Liver (tissue), 8 donors: ENCODE measurements at regions not wholly inside any gene's neighbourhood (a gene's known extent, or its start where the extent isn't known, plus 50 kb on each side); places are given as distances from the start of the nearest gene placed in this dataset.

Source experiments
- DNase-seq: peaks from one replicate; pipeline ENCODE4 v3.0.0-alpha.2; 2017; ENCODE audit warnings: low spot score
- H3K27ac ChIP-seq, 2 donors: one replicate each; pipeline ENCODE4 v1.7.0; 2013; ENCODE audit warnings: inconsistent platforms in 2 of 2, low read length in 2 of 2, control low read depth in 1 of 2, low read depth in 1 of 2, mild to moderate bottlenecking in 1 of 2
- H3K27me3 ChIP-seq, 4 donors: one replicate each; pipeline versions ENCODE4 v1.6.1 to v1.7.0; 2013; ENCODE audit warnings: low read length in 3 of 4, inconsistent platforms in 1 of 4, mild to moderate bottlenecking in 1 of 4, moderate library complexity in 1 of 4; ENCODE audit not compliant: control insufficient read depth in 4 of 4, insufficient read depth in 4 of 4
- H3K36me3 ChIP-seq, 4 donors: one replicate each; pipeline versions ENCODE4 v1.6.1 to v1.7.0; 2013; ENCODE audit warnings: low read length in 3 of 4, mild to moderate bottlenecking in 3 of 4, low read depth in 1 of 4, moderate library complexity in 1 of 4; ENCODE audit not compliant: control insufficient read depth in 4 of 4, insufficient read depth in 3 of 4
- H3K4me1 ChIP-seq, 4 donors: one replicate each; pipeline versions ENCODE4 v1.6.1 to v1.7.0; 2013; ENCODE audit warnings: low read length in 3 of 4, mild to moderate bottlenecking in 3 of 4, moderate library complexity in 1 of 4; ENCODE audit not compliant: control insufficient read depth in 4 of 4, insufficient read depth in 4 of 4
- H3K4me3 ChIP-seq, 3 donors: one replicate each; pipeline versions ENCODE4 v1.6.1 to v1.7.0; 2013; ENCODE audit warnings: low read length in 3 of 3, control low read depth in 1 of 3, low read depth in 1 of 3, mild to moderate bottlenecking in 1 of 3
- H3K9ac ChIP-seq, 2 donors: one replicate each; pipeline ENCODE4 v1.7.0; 2013; ENCODE audit warnings: low read length in 2 of 2, mild to moderate bottlenecking in 2 of 2, moderate library complexity in 2 of 2, control low read depth in 1 of 2, low read depth in 1 of 2
- H3K9me3 ChIP-seq, 4 donors: one replicate each; pipeline versions ENCODE4 v1.6.1 to v1.7.0; 2013; ENCODE audit warnings: low read length in 3 of 4; ENCODE audit not compliant: control insufficient read depth in 4 of 4
- CTCF ChIP-seq: fragments of 150-350 bp; IDR thresholded peaks from 2 replicates; pipeline ENCODE4 v1.5.1; 2017; ENCODE audit warnings: improper control_type of control experiment, low read depth, low read length; ENCODE audit not compliant: missing input control
- GABPA ChIP-seq, 2 donors: IDR thresholded peaks in 1 of 2; conservative IDR thresholded peaks in 1 of 2; 2 replicates each; pipeline ENCODE4 v1.6.1; 2016; ENCODE audit warnings: antibody characterized with exemption in 2 of 2, mild to moderate bottlenecking in 1 of 2, moderate library complexity in 1 of 2
- HNF4A ChIP-seq, 2 donors: conservative IDR thresholded peaks; 2 replicates each; pipeline ENCODE4 v1.6.1; 2016; ENCODE audit warnings: antibody characterized with exemption in 2 of 2, mild to moderate bottlenecking in 2 of 2
- HNF4G ChIP-seq: IDR thresholded peaks from 2 replicates; pipeline ENCODE4 v1.6.1; 2016; ENCODE audit warnings: antibody characterized with exemption
- RAD21 ChIP-seq, 2 donors: IDR thresholded peaks; 2 replicates each; pipeline ENCODE4 v1.6.1; 2016; ENCODE audit warnings: antibody characterized with exemption in 2 of 2, mild to moderate bottlenecking in 2 of 2
- RXRA ChIP-seq, 2 donors: IDR thresholded peaks; 2 replicates each; pipeline ENCODE4 v1.6.1; 2017 to 2018; ENCODE audit warnings: antibody characterized with exemption in 2 of 2, mild to moderate bottlenecking in 1 of 2
- SP1 ChIP-seq: IDR thresholded peaks from 2 replicates; pipeline ENCODE4 v1.6.1; 2018; ENCODE audit warnings: antibody characterized with exemption, mild to moderate bottlenecking
- TAF1 ChIP-seq: conservative IDR thresholded peaks from 2 replicates; pipeline ENCODE4 v1.6.1; 2016; ENCODE audit warnings: antibody characterized with exemption, mild to moderate bottlenecking
- YY1 ChIP-seq: IDR thresholded peaks from 2 replicates; pipeline ENCODE4 v1.6.1; 2016; ENCODE audit warnings: antibody characterized with exemption, mild to moderate bottlenecking
- ZBTB33 ChIP-seq: IDR thresholded peaks from 2 replicates; pipeline ENCODE4 v1.6.1; 2016; ENCODE audit warnings: antibody characterized with exemption
- WGBS: extraction: QIAGEN DNeasy Blood & Tissue Kit; methylation state at CpG from one replicate; pipeline ENCODE4 v1.1.7; 2013; 5-methylcytosine and 5-hydroxymethylcytosine counted together
- TF ChIP-seq, protein P1 (sequence below): IDR thresholded peaks from 2 replicates; pipeline ENCODE4 v1.6.1; 2016; ENCODE audit warnings: antibody characterized with exemption, mild to moderate bottlenecking
- donor health status: healthy.
- donor health status: healthy.
- donor health status: healthy.
- donor health status: healthy.
- donor health status: healthy.

GRCh38 chr5:25881318-25882036 lies 1156.9 kb downstream of the CDH9 start (continued):
- TF ChIP-seq, protein P1, sequence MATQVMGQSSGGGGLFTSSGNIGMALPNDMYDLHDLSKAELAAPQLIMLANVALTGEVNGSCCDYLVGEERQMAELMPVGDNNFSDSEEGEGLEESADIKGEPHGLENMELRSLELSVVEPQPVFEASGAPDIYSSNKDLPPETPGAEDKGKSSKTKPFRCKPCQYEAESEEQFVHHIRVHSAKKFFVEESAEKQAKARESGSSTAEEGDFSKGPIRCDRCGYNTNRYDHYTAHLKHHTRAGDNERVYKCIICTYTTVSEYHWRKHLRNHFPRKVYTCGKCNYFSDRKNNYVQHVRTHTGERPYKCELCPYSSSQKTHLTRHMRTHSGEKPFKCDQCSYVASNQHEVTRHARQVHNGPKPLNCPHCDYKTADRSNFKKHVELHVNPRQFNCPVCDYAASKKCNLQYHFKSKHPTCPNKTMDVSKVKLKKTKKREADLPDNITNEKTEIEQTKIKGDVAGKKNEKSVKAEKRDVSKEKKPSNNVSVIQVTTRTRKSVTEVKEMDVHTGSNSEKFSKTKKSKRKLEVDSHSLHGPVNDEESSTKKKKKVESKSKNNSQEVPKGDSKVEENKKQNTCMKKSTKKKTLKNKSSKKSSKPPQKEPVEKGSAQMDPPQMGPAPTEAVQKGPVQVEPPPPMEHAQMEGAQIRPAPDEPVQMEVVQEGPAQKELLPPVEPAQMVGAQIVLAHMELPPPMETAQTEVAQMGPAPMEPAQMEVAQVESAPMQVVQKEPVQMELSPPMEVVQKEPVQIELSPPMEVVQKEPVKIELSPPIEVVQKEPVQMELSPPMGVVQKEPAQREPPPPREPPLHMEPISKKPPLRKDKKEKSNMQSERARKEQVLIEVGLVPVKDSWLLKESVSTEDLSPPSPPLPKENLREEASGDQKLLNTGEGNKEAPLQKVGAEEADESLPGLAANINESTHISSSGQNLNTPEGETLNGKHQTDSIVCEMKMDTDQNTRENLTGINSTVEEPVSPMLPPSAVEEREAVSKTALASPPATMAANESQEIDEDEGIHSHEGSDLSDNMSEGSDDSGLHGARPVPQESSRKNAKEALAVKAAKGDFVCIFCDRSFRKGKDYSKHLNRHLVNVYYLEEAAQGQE, result peak; percentile 62
- TF ChIP-seq YY1 (peak; percentile 40), RAD21 (IDR thresholded peaks at IDR 0.05) (peak in 1 of 2 donors; percentile 40), SP1 (no peak)

GRCh38 chr5:25863811-25864210 lies 1174.6 kb downstream of the CDH9 start:
- H3K4me1 ChIP-seq, result no peaks in the 10 kb centered on the region
- no peak overlapping the region for H3K9ac ChIP-seq
- H3K27ac ChIP-seq, result no peak overlapping the region
- TF ChIP-seq YY1, result no peak
- TF ChIP-seq, protein P1, result no peak
- no peak for TF ChIP-seq HNF4A (conservative IDR thresholded peaks at IDR 0.05)
- no peak for DNase-seq
- no peaks in the 10 kb centered on the region for H3K27me3 ChIP-seq
- no peak overlapping the region for H3K4me3 ChIP-seq
- H3K36me3 ChIP-seq, result no peaks in the 10 kb centered on the region
- no peaks in the 10 kb centered on the region for H3K9me3 ChIP-seq
- WGBS, result 81% methylated on average over 3 of the region's 3 CpGs

GRCh38 chr5:25862276-25862675 lies 1176.1 kb downstream of the CDH9 start:
- Histone ChIP-seq H3K27me3 (no peaks in the 10 kb centered on the region), H3K4me1 (no peaks in the 10 kb centered on the region), H3K4me3 (no peak overlapping the region), H3K36me3 (no peaks in the 10 kb centered on the region), H3K9me3 (no peaks in the 10 kb centered on the region), H3K9ac (no peak overlapping the region), H3K27ac (no peak overlapping the region)
- WGBS, result 79% methylated on average over 2 of the region's 2 CpGs
- no peak for TF ChIP-seq ZBTB33
- peak; percentile 24 for TF ChIP-seq CTCF
- TF ChIP-seq HNF4G, result no peak
- peak; percentile 55 to 61 for TF ChIP-seq RAD21 (IDR thresholded peaks at IDR 0.05)
- no peak for TF ChIP-seq RXRA (IDR thresholded peaks at IDR 0.05)
- TF ChIP-seq, protein P1, result no peak
- no peak for TF ChIP-seq TAF1
- TF ChIP-seq GABPA (IDR thresholded peaks at IDR 0.05 in 1 of 2, conservative IDR thresholded peaks at IDR 0.05 in 1 of 2), result no peak
- no peak for DNase-seq
